Stimulated activated CD8-positive, alpha-beta memory T cell treated with anti-CD3 and anti-CD28 coated beads, Interleukin-15, amount 100 ng/mL, for 4 hours (primary cell): ENCODE measurements at regions not wholly inside any gene's neighbourhood (a gene's known extent, or its start where the extent isn't known, plus 50 kb on each side); places are given as distances from the start of the nearest gene placed in this dataset.
"Not testable (repeated sequence)": the region's sequence is repeated elsewhere in the genome, so short reads cannot be mapped to it uniquely, and the experiment has no call there.

Source experiments
- DNase-seq, 2 donors: peaks; one replicate each; pipeline ENCODE4 v3.0.0-alpha.2; 2020; ENCODE audit warnings: low read depth in 2 of 2

GRCh38 chr1:29802181-29803068, 566.1 kb downstream of the PTPRU start:
- no peak for DNase-seq

- DNase-seq: no peak
These were observed 565.2 kb downstream of the PTPRU start for GRCh38 chr1:29801561-29801973.

GRCh38 chr1:29801003-29801402, 564.7 kb downstream of the PTPRU start:
- DNase-seq: no peak

GRCh38 chr1:29800522-29800956, 564.2 kb downstream of the PTPRU start:
- no peak for DNase-seq

- DNase-seq: no peak
These were observed 563.8 kb downstream of the PTPRU start for GRCh38 chr1:29800120-29800519.

GRCh38 chr1:29798699-29799566, 562.6 kb downstream of the PTPRU start:
- no peak for DNase-seq

GRCh38 chr1:29797125-29797524, 560.8 kb downstream of the PTPRU start:
- DNase-seq: not testable (repeated sequence)

- not testable (repeated sequence) for DNase-seq
These were observed 559.6 kb downstream of the PTPRU start for GRCh38 chr1:29795965-29796364.

GRCh38 chr1:29793653-29794348, 557.5 kb downstream of the PTPRU start:
- no peak for DNase-seq

- DNase-seq: no peak
These were observed 556.8 kb downstream of the PTPRU start for GRCh38 chr1:29793101-29793546.

- DNase-seq: no peak
These were observed 553.6 kb downstream of the PTPRU start for GRCh38 chr1:29789910-29790247.

- no peak for DNase-seq
These were observed 553.0 kb downstream of the PTPRU start for GRCh38 chr1:29789221-29789909.

GRCh38 chr1:29786791-29787732, 550.7 kb downstream of the PTPRU start:
- no peak for DNase-seq

- no peak for DNase-seq
These were observed 549.9 kb downstream of the PTPRU start for GRCh38 chr1:29786195-29786594.

GRCh38 chr1:29785554-29785953, 549.2 kb downstream of the PTPRU start:
- no peak for DNase-seq

- no peak for DNase-seq
These were observed 548.8 kb downstream of the PTPRU start for GRCh38 chr1:29785137-29785527.

GRCh38 chr1:29784276-29785136, 548.2 kb downstream of the PTPRU start:
- DNase-seq: no peak

GRCh38 chr1:29783508-29784275, 547.4 kb downstream of the PTPRU start:
- DNase-seq: no peak
